NCI-H1417 (cell line): ENCODE measurements at regions not wholly inside any gene's neighbourhood (a gene's known extent, or its start where the extent isn't known, plus 50 kb on each side); places are given as distances from the start of the nearest gene placed in this dataset.
A peak's percentile ranks its signal among the peaks of the same experiment; 100 is the strongest.
"Not testable (repeated sequence)": the region's sequence is repeated elsewhere in the genome, so short reads cannot be mapped to it uniquely, and the experiment has no call there.

Source experiments
- DNase-seq, 3 experiments: peaks; one replicate each; lab custom pipeline; 2025; lab: John Stamatoyannopoulos, UW

DNA sequence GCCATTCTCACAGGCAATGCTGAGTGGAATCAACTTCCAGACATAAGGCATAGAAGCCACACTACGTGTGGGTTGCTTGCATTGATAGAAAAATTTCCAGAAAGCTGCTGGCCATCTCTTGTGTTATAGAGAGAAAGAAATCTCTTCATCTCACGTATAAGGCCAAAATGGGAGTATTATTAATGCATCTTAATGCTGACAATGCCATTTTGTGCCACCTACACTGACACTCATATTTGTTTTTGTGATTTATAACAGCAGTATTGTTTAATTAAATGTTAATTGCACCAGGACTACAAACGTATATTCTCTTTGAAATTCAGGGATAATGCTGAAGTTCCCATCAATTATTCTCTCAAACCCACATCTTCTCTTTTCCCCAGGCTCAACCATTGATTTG is 56.1 kb upstream of the TMEM132D start:
- DNase-seq = no peak

DNA sequence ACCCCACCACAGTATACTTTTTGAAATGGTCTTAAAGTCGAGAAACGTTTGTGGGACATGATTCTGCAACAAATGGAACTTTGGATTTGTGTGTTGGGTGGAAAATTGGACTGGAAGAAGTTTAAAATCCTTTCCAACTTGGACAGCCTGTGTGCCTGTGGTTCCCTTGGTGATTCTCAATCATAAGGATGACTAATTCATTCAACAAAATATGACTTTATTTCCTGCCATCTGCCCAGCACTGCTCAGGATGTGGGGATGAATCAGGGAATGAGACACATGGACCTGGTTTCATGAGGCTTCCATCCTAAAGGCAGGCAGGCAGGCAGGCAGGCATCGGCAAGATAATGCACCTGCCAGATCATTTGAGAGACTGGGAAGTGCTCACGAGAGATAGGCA is 57.3 kb upstream of the TMEM132D start:
- DNase-seq = no peak

DNA sequence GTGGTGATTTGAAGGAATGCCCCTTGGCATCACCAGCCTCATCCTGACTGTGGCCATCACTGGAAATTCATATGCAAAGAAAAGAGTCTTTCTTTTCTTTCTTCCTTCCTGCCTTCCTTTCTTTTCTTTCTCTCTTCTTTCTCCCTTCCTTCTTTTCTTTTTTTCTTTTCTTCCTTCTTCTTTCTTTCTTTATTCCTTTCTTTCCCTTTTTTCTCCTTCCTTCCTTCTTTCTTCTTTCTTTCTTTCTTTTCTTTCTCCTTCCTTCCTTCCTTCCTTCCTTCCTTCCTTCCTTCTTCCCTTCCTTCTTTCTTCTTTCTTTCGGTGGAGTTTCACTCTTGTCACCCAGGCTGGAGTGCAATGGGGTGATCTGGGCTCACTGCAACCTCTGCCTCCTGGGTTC is 58.0 kb upstream of the TMEM132D start:
- no peak for DNase-seq

DNA sequence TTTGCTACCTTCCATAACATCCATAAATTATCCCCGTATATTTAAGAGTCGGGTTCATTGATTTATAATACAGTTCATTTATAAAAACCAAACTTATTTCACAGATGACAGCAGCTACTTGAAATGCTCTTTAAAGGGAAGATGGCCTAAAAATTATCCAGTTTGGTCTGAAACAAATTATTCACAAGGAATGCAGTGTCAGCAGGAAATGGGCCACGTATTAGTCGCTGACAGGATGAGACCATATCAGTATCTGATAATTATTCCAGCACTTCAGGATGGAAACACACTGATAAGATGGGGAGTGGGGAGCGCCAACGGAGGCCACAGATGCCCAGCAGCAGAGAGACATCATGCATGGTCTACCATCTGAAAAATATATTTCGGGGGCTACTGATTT is 60.5 kb upstream of the TMEM132D start:
- DNase-seq = no peak

DNA sequence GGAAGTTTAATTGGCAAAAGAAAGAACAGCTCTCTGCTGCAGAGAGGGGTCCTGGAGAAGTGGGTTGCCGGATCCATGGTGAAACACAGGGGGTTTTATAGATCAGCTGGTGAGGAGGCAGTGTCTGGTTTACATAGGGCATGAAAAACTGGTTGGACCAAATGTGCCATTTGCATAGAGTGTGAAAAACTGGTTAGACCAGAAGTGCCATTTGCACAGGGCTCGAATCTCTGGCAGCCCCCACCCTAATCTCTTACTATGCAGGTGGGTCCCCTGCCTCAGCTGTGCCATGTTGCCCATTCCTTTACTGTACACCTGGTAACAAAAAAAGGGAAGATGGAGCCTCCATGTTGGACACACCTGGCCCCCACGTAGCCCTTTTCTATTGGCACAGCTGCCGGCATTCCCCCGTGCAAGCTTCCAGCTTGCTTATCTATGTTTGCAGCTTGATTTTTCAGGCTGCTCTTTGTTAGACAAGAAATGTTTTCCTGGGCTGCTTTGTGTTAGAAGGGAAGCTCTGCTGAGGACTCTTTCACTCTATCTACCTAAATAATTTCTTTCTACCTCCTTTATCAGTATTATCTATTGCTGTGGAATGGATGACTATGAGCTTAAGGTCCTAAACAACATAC is 61.1 kb upstream of the TMEM132D start:
- DNase-seq = peak in 2 of 3 experiments; percentile 6 to 20

DNA sequence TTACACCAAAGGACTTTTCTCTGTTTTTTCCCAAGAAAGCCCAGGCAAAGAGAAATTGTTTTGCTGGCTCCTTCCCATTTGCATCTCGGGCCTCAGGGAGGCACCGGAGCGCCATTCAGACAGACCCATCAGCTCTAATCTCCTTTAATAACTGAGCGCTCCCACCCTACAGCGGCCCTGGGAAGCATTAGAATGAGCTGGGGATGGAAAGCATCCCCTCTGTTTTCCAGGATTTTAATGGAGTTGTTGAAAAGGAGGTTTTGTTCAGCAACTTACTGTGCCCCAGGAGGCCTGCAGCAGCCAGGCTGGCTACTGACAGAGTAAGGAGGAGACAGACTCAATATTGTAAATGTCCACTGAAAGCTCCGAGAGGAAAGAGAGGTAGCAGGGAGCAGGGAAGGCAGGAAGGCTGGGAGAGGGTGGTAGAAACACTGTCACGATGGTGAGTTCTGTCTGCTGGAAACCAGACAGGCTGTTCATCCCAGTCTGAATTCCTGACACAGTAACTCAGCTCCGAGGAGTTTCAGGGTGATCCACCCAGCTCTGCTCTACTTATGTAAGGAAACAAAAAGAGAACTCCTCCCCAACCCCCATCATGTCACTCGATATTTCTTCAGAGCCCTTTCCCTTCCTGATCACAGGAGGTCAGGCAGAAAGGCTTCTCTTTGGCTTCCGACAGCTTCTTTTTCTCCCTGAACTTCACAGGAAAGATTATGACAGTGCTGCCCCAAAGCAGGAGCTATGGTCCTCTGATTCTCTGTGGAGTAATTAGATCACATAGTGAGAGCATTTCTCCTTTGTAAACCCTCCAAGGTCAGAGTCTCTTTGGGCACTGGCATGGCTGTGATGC is 62.5 kb upstream of the TMEM132D start:
- no peak for DNase-seq

DNA sequence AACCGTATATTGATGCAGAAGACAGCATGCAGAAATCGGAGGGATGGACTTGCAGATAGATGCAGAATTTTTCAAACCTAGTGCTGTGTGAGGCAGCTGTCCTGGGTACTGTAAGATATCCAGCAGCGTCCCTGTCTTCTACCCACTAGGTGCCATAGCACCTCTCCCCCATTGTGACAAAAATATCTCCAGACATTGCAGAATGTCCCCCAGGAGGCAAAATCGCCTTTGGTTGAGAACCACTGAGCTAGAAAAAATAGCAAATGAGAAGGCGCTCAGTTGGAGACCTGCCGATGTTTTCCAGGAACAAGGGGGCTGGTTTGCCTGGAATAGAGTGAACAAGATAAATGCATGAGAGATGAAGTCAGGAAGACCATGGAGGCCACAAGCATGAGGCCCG is 67.9 kb upstream of the TMEM132D start:
- DNase-seq = no peak

DNA sequence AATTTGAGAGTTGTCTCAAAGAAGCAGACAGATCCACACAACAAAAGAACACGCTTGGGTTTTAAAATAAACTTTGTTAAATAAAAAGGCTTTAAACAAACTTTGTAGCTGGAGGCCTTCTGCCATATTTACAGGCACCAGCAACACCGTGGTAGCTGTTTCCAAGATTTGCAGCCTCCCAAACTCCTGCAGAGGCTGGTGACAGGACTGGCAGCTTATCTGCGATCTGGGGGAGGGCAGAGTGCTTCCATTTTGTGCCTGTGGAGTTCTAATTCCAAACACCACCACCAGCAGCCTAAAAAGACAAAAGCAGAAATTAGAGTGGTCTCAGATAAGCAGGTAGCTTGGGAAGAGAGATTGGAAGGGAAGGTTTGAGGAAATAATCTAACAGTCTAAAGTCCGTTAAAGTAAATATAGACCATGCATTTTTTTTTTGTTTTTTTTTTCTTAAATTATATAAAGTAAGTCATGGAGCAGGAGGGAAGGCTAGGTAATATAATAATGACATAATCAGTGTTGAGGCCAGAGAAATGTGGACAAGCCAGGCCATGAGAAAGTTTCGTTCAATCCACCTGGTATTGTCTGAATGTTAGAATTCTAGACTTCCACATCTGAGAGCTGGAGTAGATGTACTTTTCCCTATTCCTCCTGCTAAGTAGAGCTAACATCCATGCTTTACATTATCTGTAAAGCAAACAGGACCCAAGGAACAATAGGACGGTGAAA is 69.6 kb upstream of the TMEM132D start:
- no peak for DNase-seq

DNA sequence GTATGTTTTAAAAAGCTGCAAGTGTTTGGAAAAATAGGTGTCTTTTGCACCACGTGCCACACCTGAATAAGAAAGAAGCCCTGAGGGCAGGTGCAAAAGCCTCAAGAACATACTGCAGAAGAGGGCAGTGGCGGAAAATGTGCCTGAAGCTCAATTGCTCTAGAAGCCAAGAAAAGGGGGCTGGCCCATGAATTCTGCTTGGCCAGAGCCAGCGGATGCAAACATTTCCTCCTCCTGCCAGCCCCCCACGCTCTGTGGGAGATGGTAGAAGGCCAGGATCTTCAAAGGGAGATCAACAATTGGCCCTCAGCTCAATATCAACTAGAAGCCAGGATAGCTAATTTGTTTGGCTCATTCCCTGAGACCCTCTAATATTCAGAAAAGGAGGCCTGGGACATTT is 80.3 kb upstream of the TMEM132D start:
- peak in 1 of 3 experiments; percentile 10 for DNase-seq

DNA sequence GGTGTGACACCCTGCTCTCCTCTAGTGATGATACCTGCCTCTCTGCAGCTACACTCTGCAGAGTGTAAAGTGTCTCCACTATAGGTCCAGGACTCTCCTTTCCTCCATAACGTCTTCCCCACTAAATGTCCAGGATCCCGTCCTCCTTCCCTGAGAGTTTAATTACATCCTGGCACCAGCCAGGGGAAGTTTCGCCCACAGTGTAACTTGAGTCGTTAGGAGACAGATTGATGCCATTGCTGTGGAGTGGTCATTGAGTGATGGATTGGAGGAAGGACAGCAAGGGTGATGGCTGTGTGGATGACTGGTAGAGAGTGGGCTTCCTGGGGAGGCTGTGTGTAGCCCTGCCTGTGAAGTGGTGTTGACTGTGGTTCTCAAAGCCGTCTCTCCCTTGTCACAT is 84.0 kb upstream of the TMEM132D start:
- DNase-seq = no peak

DNA sequence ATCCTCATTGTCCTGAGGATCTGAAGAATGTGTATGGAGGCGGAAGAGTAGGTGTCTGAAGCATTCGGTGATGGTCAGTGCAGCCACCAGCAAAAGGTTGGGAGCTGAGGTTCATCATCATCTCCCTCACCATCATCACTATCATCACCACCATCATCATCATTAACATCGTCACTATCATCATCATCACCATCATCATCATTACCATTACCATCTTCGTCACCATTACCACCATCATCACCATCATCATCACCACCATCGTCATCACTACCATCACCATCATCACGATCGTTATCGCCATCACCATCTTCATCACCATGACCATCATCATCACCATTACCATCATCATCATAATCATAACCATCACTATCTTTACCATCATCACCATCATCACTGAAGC is 90.8 kb upstream of the TMEM132D start:
- DNase-seq = no peak

DNA sequence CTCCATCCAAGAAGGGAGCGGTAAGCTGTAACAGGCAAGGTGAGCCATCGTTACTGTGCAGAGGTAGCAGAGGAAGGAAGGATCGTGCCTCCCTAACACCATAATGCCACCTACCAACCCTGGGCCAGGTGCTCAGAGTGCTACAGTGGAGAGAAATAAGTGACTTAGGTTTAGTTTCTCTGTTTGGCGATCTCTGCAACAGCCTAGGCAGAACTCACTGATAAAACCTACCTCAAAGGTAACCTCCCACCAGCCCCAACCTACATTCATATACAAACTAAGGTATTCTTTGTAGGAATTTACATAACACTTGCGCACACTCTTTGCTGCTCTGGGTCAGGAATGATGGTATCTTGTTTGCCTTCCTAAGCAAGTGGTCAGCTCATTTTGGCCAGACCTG is 93.4 kb upstream of the TMEM132D start:
- no peak for DNase-seq

DNA sequence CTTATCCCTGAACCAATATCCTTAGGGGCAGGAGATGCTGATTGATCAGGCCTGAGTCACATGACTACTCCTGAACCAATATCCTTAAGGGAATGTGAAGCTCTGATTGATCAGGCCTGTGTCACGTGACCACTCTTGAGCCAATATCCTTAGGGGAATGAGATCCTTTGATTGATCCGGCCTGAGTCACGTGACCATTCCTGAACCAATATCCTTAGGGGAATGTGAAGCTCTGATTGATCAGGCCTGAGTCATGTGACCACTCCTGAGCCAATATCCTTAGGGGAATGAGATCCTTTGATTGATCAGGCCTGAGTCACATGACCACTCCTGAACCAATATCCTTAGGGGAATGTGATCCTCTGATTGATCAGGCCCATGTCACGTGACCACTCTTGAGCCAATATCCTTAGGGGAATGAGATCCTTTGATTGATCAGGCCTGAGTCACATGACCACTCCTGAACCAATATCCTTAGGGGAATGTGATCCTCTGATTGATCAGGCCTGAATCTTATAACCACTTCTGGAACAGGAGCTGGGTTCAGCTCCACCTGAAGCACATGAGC is 100.6 kb upstream of the TMEM132D start:
- DNase-seq = not testable (repeated sequence)

DNA sequence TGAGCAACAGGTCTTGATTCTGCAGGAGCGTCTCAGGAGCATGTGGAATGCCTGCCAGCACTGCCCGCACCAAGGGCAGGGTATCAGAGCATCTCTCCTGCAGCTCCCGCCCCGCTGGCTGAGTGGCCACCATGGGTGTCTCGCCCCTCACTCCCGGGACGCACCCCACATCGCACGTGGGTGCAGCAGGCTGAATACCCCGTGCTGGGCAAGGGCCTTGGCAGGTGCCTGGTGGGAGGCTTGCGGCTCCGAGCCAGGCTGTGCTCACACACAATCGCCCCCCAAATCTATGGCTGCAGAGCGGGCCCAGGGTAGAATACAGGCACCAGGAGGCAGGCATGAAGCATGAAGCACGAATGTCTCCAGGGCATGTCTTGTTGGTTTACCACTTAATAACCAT is 103.9 kb upstream of the TMEM132D start:
- DNase-seq = no peak

DNA sequence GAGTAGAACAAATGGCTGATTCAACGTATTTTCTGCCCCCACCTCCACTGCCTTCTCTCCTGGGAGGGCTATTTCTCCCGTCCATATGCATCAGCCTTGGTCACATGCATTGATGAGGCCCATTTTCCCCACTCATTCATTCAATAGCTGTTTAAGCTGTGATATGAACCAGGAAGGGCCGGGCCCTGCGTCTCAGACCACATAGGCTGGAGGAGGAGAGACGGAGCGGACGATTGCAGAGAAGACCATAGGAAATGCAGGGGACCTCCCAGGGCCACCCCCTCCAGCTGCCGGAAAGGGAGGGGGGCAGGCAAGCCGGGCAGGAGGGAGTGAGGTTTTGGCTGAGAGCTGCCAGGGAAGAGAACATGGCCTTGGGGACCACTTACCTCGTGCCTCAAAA is 104.4 kb upstream of the TMEM132D start:
- no peak for DNase-seq

DNA sequence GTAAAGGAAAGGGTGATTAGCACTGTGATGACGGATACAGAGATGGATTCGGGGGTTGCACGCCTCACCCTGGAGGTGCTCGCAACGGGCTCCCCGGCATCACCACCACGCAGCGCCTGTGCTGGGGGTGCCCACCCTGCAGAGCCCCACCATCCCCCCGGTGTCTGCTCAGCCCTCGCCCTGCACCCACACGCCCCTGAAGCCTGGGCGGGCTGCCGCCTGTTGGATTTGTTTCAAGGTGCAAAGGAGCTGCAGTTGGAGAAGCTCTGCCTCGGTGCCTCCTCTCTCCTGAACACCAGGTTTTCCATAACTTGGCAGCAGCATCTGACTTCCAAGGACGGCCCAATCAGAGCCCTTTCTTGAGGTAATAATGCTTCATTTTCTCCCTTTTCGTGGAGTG is 106.1 kb upstream of the TMEM132D start:
- no peak for DNase-seq

DNA sequence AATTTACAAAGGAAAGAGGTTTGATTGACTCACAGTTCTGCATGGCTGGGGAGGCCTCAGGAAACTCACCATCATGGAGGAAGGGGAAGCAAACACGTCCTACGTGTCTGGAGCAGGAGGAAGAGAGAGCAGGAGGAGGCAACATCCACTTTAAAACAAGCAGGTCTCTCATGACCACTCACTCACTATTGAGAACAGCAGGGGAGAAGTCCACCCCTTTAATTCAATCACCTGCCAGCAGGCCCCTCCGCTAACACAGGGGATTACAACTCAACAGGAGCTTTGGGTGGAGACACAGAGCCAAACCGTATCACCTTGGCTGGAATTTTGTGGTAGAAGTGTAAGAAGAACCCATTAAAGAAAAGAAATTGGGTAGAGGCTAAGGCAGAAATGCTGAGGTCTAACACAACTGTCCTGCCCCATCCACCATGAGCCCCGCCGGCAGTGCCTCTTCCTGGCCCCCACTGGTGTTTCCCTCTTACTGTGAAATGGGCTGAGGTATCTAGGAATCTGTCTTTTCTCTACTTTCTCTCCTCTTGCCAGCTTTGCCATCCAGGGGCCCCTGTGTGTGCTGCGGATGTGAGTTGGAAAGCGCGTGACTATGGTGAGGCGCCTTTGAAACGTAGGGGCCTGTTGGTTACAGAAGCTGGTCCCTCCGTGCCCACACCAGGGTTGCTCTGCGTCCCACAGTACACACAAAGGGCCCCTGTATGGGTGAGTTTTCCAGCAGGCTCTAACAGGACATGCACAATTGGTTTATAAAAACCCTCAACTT is 108.0 kb upstream of the TMEM132D start:
- peak in 1 of 3 experiments; percentile 13 for DNase-seq

DNA sequence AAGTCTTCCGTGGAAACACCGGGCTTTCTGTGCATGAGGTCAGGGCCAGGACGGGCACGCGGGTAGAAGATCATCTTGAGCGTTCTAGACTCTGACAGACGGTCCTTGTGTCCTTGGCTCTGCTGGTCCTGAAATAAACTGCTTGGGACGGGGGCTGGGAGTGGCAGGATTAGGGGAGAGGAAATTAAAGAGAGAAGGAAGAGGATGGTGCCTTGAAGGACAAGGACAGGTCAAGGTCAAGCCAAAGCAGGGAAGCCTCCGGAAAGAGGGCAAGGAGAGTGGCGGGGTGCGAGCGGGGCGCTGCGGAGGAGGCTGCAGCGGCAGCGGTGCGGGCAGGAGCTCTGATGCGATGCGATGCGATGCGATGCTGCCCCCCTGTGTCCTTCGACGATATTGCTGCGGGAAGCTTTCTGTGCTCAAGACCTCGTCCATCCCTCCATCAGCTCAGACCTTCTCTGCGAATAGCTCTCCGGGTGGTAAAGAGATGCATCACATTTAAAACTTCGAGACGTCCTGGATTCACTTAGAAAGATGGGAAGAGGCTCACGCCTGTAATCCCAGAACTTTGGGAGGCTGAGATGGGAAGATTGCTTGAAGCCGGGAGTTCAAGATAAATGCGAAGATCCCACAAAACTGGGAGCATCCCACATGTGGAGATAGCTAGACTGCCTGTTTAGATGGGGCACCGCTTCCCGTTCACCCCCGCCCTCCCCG is 110.1 kb upstream of the TMEM132D start:
- DNase-seq = peak; percentile 63 to 81 (median 78)

DNA sequence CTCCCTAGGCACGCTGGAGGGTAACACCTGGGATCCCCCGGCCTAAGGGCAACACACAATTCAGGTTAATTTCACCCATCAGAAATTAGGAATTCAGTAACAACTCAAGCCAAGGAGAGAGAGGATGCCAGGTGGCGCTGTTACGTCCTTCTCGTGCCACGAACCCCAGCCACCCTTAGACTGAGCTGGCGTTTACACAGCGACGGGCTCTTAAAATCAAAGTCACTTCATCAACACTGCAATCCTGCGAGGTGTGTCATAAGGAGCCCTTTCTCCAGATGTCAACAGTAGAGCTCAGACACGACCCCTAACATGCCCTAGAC is 110.6 kb upstream of the TMEM132D start:
- DNase-seq = peak in 2 of 3 experiments; percentile 54 to 58

DNA sequence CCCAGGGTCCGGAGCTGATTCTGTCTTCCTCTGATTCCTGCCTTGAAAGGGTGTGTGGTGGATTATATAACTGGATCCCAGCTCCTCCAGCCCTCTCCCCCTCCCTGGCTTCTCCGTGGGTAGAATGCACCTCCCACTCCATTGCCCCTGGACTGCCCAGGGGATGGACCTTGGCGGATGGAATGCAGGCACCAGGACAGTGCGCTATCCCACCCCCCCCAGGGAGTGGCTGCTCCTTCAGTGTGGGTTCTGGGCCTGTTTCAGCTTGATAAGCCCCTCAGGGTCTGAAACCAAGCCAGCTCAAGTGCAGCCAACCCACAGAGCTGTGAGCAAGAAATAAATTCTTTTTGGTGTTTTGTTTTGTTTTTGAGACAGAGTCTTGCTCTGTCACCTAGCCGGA is 112.4 kb upstream of the TMEM132D start:
- no peak for DNase-seq

DNA sequence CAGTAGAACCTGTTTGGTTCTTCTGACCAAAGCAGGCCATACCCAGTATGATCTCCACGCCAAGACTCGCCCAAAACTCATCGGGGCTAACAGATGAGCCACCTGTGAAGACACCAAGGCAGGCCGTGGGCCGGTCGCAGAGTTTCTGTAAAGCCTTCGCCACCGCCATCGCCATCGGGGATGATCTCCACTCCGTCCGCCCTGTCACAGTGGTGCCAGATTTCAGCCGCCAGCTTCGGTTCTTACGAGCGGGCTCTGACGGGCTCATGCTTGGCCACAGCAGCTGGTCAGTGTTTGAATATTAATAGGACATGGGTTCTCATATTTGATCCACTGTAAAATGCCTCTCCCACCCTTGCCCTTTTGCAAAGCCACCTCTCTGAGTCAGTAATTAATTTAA is 113.2 kb upstream of the TMEM132D start:
- no peak for DNase-seq
